GM18858 (cell line): ENCODE measurements at regions not wholly inside any gene's neighbourhood (a gene's known extent, or its start where the extent isn't known, plus 50 kb on each side); places are given as distances from the start of the nearest gene placed in this dataset.
A peak's percentile ranks its signal among the peaks of the same experiment; 100 is the strongest.
"Not testable (repeated sequence)": the region's sequence is repeated elsewhere in the genome, so short reads cannot be mapped to it uniquely, and the experiment has no call there.

Source experiments
- ATAC-seq: cut with Tn5 transposase; IDR thresholded peaks from one replicate; pipeline ENCODE4 v1.9.1; 2021; ENCODE audit not compliant: unreplicated experiment

- no peak for ATAC-seq
Observed at GRCh38 chr20:55175081-55175480, 699.7 kb downstream of the DOK5 start.

- no peak for ATAC-seq
Observed at GRCh38 chr20:55174635-55175034, 699.2 kb downstream of the DOK5 start.

GRCh38 chr20:55174172-55174571 is 698.8 kb downstream of the DOK5 start:
- no peak for ATAC-seq

- ATAC-seq: no peak
Observed at GRCh38 chr20:55173601-55174000, 698.2 kb downstream of the DOK5 start.

GRCh38 chr20:55172310-55173002 is 697.1 kb downstream of the DOK5 start:
- ATAC-seq: no peak

- no peak for ATAC-seq
Observed at GRCh38 chr20:55166063-55166462, 690.7 kb downstream of the DOK5 start.

- no peak for ATAC-seq
Observed at GRCh38 chr20:55160996-55161395, 685.6 kb downstream of the DOK5 start.

- ATAC-seq: no peak
Observed at GRCh38 chr20:55160037-55160436, 684.6 kb downstream of the DOK5 start.

- no peak for ATAC-seq
Observed at GRCh38 chr20:55159230-55159629, 683.8 kb downstream of the DOK5 start.

- ATAC-seq: no peak
Observed at GRCh38 chr20:55158446-55158845, 683.1 kb downstream of the DOK5 start.

- no peak for ATAC-seq
Observed at GRCh38 chr20:55155360-55155759, 680.0 kb downstream of the DOK5 start.

- no peak for ATAC-seq
Observed at GRCh38 chr20:55153001-55153645, 677.7 kb downstream of the DOK5 start.

GRCh38 chr20:55151171-55151570 is 675.8 kb downstream of the DOK5 start:
- no peak for ATAC-seq

- no peak for ATAC-seq
Observed at GRCh38 chr20:55143601-55144000, 668.2 kb downstream of the DOK5 start.

- ATAC-seq: no peak
Observed at GRCh38 chr20:55142932-55143331, 667.5 kb downstream of the DOK5 start.

GRCh38 chr20:55140631-55141030 is 665.2 kb downstream of the DOK5 start:
- peak; percentile 42 for ATAC-seq

GRCh38 chr20:55139173-55139765 is 663.9 kb downstream of the DOK5 start:
- ATAC-seq: no peak

GRCh38 chr20:55135923-55136322 is 660.5 kb downstream of the DOK5 start:
- no peak for ATAC-seq

- ATAC-seq: no peak
Observed at GRCh38 chr20:55132523-55132922, 657.1 kb downstream of the DOK5 start.

- ATAC-seq: not testable (repeated sequence)
Observed at GRCh38 chr20:55117577-55117976, 642.2 kb downstream of the DOK5 start.

- no peak for ATAC-seq
Observed at GRCh38 chr20:55116598-55116997, 641.2 kb downstream of the DOK5 start.

GRCh38 chr20:55103188-55103587 is 627.8 kb downstream of the DOK5 start:
- ATAC-seq: no peak
